GM06990 (cell line): ENCODE measurements at regions not wholly inside any gene's neighbourhood (a gene's known extent, or its start where the extent isn't known, plus 50 kb on each side); places are given as distances from the start of the nearest gene placed in this dataset.
"Not testable (repeated sequence)": the region's sequence is repeated elsewhere in the genome, so short reads cannot be mapped to it uniquely, and the experiment has no call there.

Source experiments
- DNase-seq: peaks from one replicate; pipeline ENCODE4 v3.0.0-alpha.2; 2011; ENCODE audit not compliant: insufficient read length; ENCODE audit errors: extremely low read depth
- H3K27me3 ChIP-seq: replicated peaks from 2 replicates; pipeline ENCODE4 v1.6.0; 2011; ENCODE audit warnings: low read length; ENCODE audit not compliant: control insufficient read depth, insufficient read depth
- H3K36me3 ChIP-seq: 2 replicates; pipeline ENCODE4 v1.5.1; 2011; ENCODE audit warnings: low read length; ENCODE audit not compliant: control insufficient read depth, insufficient read depth
- H3K4me3 ChIP-seq: replicated peaks from 2 replicates; pipeline ENCODE4 v1.5.1; 2011; ENCODE audit warnings: low read depth, mild to moderate bottlenecking, control low read depth, low read length
- CTCF ChIP-seq: IDR thresholded peaks from 2 replicates; pipeline ENCODE4 v1.5.1; 2011; ENCODE audit warnings: low read length, control low read depth, mild to moderate bottlenecking, inconsistent platforms; ENCODE audit not compliant: insufficient read depth, poor library complexity, severe bottlenecking

GRCh38 chr16:26830428-26831127 lies 236.1 kb upstream of the C16orf82 start:
- peaks cover 3% of the 10 kb centered on the region; the same call in 1 of the 2 replicates for H3K27me3 ChIP-seq
- H3K4me3 ChIP-seq = no peak overlapping the region
- no peak for DNase-seq
- TF ChIP-seq CTCF = no peak
- no peaks in the 10 kb centered on the region for H3K36me3 ChIP-seq

DNA sequence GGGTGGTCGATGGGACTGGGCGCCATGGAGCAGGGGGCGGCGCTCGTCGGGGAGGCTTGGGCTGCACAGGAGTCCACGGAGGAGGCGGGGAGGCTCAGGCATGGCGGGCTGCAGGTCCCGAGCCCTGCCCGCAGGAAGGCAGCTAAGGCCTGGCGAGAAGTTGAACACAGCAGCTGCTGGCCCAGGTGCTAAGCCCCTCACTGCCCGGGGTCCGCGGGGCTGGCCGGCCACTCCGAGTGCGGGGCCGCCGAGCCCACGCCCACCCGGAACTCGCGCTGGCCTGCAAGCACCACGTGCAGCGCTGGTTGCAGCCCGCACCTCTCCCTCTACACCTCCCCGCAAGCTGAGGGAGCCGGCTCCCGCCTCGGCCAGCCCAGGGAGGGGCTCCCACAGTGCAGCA lies 230.6 kb upstream of the C16orf82 start:
- H3K4me3 ChIP-seq, H3K27me3 ChIP-seq, H3K36me3 ChIP-seq, DNase-seq: not testable (repeated sequence)

DNA sequence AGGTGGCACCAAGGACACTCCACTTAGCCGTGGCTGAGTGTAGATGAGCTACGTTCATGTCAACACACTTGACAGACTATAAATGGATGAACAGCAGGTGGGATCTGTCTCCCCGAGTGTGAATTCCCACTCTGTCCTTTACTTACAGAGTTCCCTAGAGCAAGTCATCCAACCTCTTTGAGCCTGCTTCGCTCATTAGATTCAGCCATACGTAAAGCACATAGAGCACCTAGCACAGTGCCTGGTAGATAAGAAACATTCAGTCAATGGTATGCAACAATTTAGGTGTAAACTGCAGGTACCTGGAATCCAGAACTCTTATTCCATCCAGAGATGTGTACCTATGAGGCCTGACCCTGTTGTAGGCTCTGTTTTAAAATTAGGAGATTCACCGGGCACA lies 227.8 kb upstream of the C16orf82 start:
- TF ChIP-seq CTCF = no peak
- DNase-seq = no peak
- H3K4me3 ChIP-seq = no peak overlapping the region
- no peaks in the 10 kb centered on the region for H3K27me3 ChIP-seq
- no peaks in the 10 kb centered on the region for H3K36me3 ChIP-seq

DNA sequence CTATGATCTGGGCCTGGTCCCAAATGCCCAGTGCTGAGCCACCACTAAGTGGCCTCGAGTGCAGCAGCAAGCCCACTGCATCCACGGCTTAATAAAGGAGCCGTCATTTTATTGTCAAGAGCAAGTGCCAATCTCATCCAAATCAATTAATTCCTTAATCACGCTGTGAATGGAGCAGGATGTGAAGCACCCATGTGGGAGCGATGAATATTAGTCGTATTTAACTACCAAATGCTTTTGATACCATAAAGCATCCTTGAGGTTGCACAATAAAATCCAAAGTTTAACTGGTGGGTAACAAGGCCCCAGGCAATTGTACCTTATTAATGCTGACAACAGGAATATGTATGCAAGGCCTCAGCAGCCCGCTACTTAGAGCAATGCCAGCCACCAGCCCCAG lies 226.0 kb upstream of the C16orf82 start:
- Histone ChIP-seq H3K27me3 (no peaks in the 10 kb centered on the region), H3K36me3 (no peaks in the 10 kb centered on the region), H3K4me3 (no peak overlapping the region)
- DNase-seq = no peak
- no peak for TF ChIP-seq CTCF

GRCh38 chr16:26856271-26856670 lies 210.5 kb upstream of the C16orf82 start:
- no peak for TF ChIP-seq CTCF
- no peaks in the 10 kb centered on the region for H3K27me3 ChIP-seq

GRCh38 chr16:26856791-26857190 lies 209.9 kb upstream of the C16orf82 start:
- Histone ChIP-seq H3K27me3 (no peaks in the 10 kb centered on the region), H3K36me3 (no peaks in the 10 kb centered on the region), H3K4me3 (no peak overlapping the region)
- no peak for DNase-seq
- TF ChIP-seq CTCF = no peak

More at GRCh38 chr16:26856271-26856670, 210.5 kb upstream of the C16orf82 start:
- no peak for DNase-seq
- Histone ChIP-seq H3K36me3 (no peaks in the 10 kb centered on the region), H3K4me3 (no peak overlapping the region)
